Activated naive CD4-positive, alpha-beta T cell treated with anti-CD3 and anti-CD28 coated beads, Interleukin-2, amount 10 ng/mL, durations not matched to agents 7 days and 5 days (primary cell): ENCODE measurements at regions not wholly inside any gene's neighbourhood (a gene's known extent, or its start where the extent isn't known, plus 50 kb on each side); places are given as distances from the start of the nearest gene placed in this dataset.

Source experiments
- CTCF ChIA-PET: fragments of 350-600 bp; sonication (Branson Sonifier 250); formaldehyde crosslinking; loops from one replicate; lab custom pipeline; 2021; ENCODE audit warnings: antibody characterized with exemption; lab: Charles Lee
- DNase-seq: peaks from one replicate; pipeline ENCODE4 v3.0.0-alpha.2; 2020
- H3K27ac Mint-ChIP-seq: one replicate; pipeline ENCODE4 v1.8.0; 2021; ENCODE audit warnings: mild to moderate bottlenecking, moderate library complexity, mixed read lengths
- H3K27me3 Mint-ChIP-seq: one replicate; pipeline ENCODE4 v1.8.0; 2021; ENCODE audit warnings: mild to moderate bottlenecking, mixed read lengths
- H3K36me3 Mint-ChIP-seq: one replicate; pipeline ENCODE4 v1.8.0; 2021; ENCODE audit warnings: mixed read lengths
- H3K4me1 Mint-ChIP-seq: one replicate; pipeline ENCODE4 v1.8.0; 2021; ENCODE audit warnings: mixed read lengths
- H3K4me3 Mint-ChIP-seq: one replicate; pipeline ENCODE4 v1.8.0; 2021; ENCODE audit warnings: mild to moderate bottlenecking, moderate library complexity, mixed read lengths
- H3K9me3 Mint-ChIP-seq: one replicate; pipeline ENCODE4 v1.8.0; 2021; ENCODE audit warnings: mixed read lengths

DNA sequence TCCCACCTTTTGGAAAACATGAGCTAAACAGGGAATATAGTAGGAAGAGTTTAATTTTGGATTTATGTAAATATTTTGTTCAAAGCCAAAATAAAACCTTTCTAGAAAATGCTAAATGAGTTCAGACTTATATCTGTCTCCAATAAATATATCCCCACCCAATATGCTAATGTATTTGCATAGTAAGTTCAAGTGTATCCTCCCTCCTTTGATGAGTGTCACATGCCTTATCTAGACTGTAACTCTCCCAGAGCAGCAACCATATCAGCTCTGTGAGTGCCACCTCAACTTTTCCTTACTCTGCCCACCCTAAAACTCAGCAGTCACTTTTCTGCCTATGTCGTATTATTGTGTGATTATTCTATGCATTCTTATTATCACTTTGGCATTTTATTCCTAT is 516.1 kb upstream of the NR3C2 start:
- Mint-ChIP-seq H3K9me3 (no peaks in the 10 kb centered on the region), H3K4me3 (no peak overlapping the region), H3K27me3 (no peaks in the 10 kb centered on the region), H3K36me3 (no peaks in the 10 kb centered on the region), H3K4me1 (no peaks in the 10 kb centered on the region), H3K27ac (no peak overlapping the region)
- no peak for DNase-seq
- CTCF ChIA-PET, result no interaction called here

DNA sequence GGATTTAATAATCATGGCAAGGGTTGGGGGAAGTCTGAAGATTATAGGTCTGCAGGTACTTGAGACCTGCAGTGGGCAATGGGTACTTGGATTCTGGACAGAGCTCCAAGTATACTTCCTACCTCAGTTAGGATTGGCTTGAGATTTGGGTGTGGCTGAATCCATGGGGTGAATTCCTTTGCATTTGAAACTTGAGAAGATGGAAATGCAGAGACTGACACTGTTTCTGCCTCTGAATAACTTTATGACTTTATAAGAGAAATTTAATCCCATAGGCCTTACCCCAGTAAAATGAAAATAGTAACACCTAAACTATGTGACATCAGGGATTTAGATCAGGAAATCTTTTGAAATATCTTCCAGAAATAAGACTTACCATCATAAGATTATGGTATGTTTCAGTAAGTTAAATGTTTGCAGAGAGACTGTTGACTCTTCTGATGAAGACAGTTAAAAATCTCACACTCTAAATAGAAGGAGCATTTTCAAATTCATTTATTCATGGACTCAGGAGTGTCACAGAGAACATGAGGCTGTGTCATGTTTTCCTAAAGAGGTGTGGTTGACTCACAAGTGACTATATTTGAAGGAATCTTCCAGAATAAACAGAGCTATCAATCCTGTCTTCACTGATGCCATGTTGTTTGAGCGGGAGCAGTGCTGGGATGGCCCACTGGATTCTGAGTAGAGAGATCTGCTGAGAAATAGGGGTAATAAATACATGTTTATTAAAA is 513.5 kb upstream of the NR3C2 start:
- CTCF ChIA-PET, result no interaction called here
- Mint-ChIP-seq H3K36me3 (no peaks in the 10 kb centered on the region), H3K27ac (no peak overlapping the region), H3K9me3 (no peaks in the 10 kb centered on the region), H3K27me3 (no peaks in the 10 kb centered on the region), H3K4me3 (no peak overlapping the region), H3K4me1 (no peaks in the 10 kb centered on the region)
- no peak for DNase-seq

DNA sequence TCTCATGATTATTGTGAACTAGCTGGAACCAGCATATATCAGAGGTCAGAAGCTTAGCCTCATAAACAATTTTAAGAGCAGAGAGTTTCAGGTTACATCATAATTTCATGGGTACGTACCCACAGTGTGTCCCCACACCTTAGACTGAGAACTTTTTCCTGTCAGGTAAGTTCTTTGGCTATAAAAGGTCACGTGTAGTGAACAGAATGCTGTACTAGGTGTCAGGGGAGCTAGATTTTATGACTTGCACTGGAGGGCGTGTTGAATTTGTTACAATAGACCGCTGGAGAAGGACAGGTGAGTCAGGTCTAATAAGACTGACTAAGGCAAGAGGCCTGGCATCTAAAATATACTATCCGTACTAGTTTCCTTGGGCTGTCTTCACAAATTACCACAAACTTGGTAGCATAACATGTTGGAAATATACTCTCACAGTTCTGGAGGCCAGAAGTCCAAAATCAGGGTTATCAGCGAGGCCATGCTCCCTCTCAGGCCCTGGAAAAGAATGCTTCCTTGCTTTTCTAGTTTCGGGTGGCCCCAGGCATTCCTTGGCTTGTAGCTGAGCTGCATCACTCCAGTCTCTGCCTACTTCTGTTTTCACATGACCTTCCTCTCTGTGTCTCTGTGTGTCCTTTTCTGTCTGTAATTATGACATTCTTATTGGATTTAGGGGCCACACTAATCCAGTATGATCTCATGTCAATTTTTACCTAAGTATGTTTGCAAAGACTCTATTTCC is 512.0 kb upstream of the NR3C2 start:
- Mint-ChIP-seq H3K9me3 (no peaks in the 10 kb centered on the region), H3K4me1 (no peaks in the 10 kb centered on the region), H3K27me3 (no peaks in the 10 kb centered on the region), H3K4me3 (no peak overlapping the region), H3K36me3 (no peaks in the 10 kb centered on the region), H3K27ac (no peak overlapping the region)
- no peak for DNase-seq
- CTCF ChIA-PET, result no interaction called here

DNA sequence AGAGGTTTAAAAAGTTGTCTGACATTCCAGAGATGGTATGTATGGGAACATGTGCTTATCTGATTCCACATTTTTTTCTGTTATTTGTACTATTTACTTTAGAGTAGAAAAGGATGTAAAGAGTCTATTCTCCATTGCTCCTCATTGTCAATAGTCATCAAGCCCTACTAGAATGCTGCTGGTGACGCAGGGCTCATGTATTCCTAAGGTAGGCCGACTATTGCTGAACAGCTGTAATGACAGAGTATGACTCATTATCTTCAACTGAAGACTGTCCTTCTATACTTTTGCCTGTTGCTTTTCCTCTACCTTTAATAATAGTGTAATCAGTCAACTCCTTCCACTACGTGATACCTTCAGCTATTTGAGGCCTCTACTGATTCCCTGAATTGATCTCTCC is 509.1 kb upstream of the NR3C2 start:
- Mint-ChIP-seq H3K36me3 (no peaks in the 10 kb centered on the region), H3K4me1 (no peaks in the 10 kb centered on the region), H3K27me3 (no peaks in the 10 kb centered on the region), H3K9me3 (no peaks in the 10 kb centered on the region), H3K4me3 (no peak overlapping the region), H3K27ac (no peak overlapping the region)
- no peak for DNase-seq
- CTCF ChIA-PET, result no interaction called here

- H3K4me1 Mint-ChIP-seq, result no peaks in the 10 kb centered on the region
- no peaks in the 10 kb centered on the region for H3K36me3 Mint-ChIP-seq
- H3K27me3 Mint-ChIP-seq, result no peaks in the 10 kb centered on the region
- H3K9me3 Mint-ChIP-seq, result peaks cover 4% of the 10 kb centered on the region
- no peak overlapping the region for H3K4me3 Mint-ChIP-seq
- CTCF ChIA-PET, result interaction anchor here (0.6 kb wide), 1 partner anchor 1453 kb away, joined by 3 read pairs; no protein-coding TSS in a partner anchor
- no peak overlapping the region for H3K27ac Mint-ChIP-seq
- DNase-seq, result no peak
Measured at GRCh38 chr4:148946271-148946670, 504.1 kb upstream of the NR3C2 start.

GRCh38 chr4:148944839-148945219 is 502.6 kb upstream of the NR3C2 start:
- DNase-seq, result no peak
- CTCF ChIA-PET, result interaction anchor here (1.4 kb wide), 1 partner anchor 10 kb away, joined by 4 read pairs; no protein-coding TSS in a partner anchor
- no peaks in the 10 kb centered on the region for H3K4me1 Mint-ChIP-seq
- H3K9me3 Mint-ChIP-seq, result peaks cover 4% of the 10 kb centered on the region
- no peak overlapping the region for H3K27ac Mint-ChIP-seq
- H3K27me3 Mint-ChIP-seq, result no peaks in the 10 kb centered on the region
- no peaks in the 10 kb centered on the region for H3K36me3 Mint-ChIP-seq
- no peak overlapping the region for H3K4me3 Mint-ChIP-seq

DNA sequence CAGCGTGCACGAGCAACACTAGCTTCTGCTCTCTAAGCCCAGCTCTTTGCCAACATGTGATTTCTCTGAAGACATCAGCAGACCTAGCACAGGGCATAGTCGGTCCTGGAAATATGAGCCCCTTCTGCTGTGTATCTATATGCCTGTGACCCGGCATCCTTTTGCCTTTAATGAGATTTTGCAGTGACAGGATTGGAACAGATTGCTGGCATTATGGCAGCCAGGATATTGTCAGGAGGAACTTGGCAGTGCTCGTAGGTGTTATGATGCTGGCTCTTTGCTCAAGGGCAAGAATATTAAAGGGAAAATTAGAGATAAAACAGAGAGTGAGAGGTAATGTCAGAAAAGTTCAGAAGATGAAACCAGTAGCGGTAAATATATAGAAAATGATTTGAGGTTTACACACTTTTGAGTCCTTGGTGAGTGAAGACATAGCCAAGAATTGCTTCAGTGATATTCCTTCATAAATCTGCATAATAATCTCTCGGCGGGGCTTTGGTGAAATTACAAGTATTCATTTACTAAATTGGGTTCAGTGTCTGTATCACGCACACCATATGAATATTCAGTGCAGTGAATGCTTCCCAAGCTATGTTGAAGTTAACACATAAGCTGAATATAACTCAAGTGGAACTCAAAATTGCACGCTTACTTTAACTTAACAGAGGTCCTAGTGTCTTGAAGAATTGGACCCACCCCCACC is 502.1 kb upstream of the NR3C2 start:
- no peaks in the 10 kb centered on the region for H3K27me3 Mint-ChIP-seq

GRCh38 chr4:148934926-148935578 is 492.8 kb upstream of the NR3C2 start:
- DNase-seq, result no peak
- Mint-ChIP-seq H3K4me3 (no peak overlapping the region), H3K27ac (no peak overlapping the region), H3K27me3 (no peaks in the 10 kb centered on the region), H3K4me1 (no peaks in the 10 kb centered on the region), H3K36me3 (no peaks in the 10 kb centered on the region), H3K9me3 (no peaks in the 10 kb centered on the region)
- CTCF ChIA-PET, result interaction anchor here (1.0 kb wide), 1 partner anchor 10 kb away, joined by 4 read pairs; no protein-coding TSS in a partner anchor

More for the DNA sequence above, 502.1 kb upstream of the NR3C2 start:
- Mint-ChIP-seq H3K9me3 (peaks cover 4% of the 10 kb centered on the region), H3K4me3 (no peak overlapping the region), H3K4me1 (no peaks in the 10 kb centered on the region), H3K36me3 (no peaks in the 10 kb centered on the region), H3K27ac (no peak overlapping the region)
- no peak for DNase-seq
- CTCF ChIA-PET, result interaction anchor here (1.4 kb wide), 1 partner anchor 9 kb away, joined by 4 read pairs; no protein-coding TSS in a partner anchor

DNA sequence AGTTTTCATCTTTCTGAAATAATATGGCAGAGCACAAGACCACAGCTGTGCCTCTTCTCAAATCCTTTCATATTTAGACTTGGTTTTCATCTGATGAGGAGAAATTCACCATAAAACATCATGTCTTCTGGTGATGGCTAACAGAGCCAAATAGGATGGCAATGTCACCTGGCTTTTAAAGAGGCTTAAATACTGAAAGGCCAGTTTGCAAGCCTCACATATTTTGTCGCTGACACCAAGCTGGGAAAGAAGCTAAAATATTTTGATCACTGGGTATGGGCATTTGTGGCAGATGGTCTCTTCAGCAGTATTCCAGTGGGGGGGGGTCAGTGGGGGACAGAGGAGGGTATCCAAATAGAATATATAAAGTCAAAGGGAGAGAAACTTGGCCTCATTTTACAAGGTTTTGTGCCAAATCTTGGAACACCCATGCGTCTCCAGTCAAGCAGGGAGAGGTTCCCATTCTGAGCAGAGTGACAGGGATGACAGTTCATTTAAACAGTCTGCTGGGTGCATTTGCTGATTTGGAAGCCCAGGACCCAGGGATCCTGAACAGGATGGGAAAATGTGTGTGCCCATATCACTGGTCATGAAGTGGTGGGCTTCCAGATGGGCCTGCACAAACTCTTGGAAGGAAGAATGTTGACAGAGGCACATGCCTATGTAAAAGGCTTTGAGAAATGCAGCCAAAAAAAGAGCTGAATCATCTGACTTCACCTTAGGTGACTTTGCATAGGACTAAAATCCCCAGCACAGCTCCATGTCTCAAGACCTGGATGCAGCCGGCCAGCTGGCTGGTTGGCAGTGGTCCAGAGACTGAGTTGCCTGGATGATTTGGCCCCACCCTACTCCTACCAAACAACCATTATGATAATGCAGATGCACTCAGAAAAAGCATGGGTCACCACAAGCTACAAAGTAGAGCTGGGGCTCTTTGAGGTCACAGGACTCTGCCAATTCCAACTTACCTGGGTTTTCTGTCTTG is 484.4 kb upstream of the NR3C2 start:
- CTCF ChIA-PET, result no interaction called here

GRCh38 chr4:148923881-148924280 is 481.7 kb upstream of the NR3C2 start:
- H3K4me1 Mint-ChIP-seq, result no peaks in the 10 kb centered on the region
- no peak overlapping the region for H3K4me3 Mint-ChIP-seq
- no peaks in the 10 kb centered on the region for H3K36me3 Mint-ChIP-seq
- no peak overlapping the region for H3K27ac Mint-ChIP-seq
- CTCF ChIA-PET, result no interaction called here
- peaks cover 3% of the 10 kb centered on the region for H3K9me3 Mint-ChIP-seq
- no peak for DNase-seq
- H3K27me3 Mint-ChIP-seq, result no peaks in the 10 kb centered on the region

More for the DNA sequence above, 484.4 kb upstream of the NR3C2 start:
- Mint-ChIP-seq H3K4me1 (no peaks in the 10 kb centered on the region), H3K36me3 (no peaks in the 10 kb centered on the region), H3K27me3 (no peaks in the 10 kb centered on the region), H3K27ac (no peak overlapping the region), H3K9me3 (peaks cover 3% of the 10 kb centered on the region), H3K4me3 (no peak overlapping the region)
- no peak for DNase-seq

DNA sequence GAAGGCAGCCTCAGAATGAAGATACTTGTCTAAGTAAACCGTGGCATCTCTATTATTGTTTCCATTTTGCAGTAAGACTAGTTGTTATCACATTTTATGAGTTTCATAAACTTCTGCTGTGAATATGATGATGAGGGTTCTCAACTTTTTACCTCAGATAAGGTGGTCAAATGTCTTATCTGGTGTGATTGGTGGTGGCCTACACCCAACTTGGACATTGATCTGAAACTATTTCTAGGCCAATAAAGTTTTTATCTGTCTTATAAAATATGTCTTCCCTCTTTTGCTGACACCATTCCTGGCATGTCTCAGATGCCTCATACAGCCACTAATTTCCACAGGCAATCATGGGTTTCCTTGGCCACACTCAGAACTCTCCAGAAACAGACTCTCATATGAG is 480.3 kb upstream of the NR3C2 start:
- no peak overlapping the region for H3K4me3 Mint-ChIP-seq
- no peak for DNase-seq
- no peaks in the 10 kb centered on the region for H3K9me3 Mint-ChIP-seq
- CTCF ChIA-PET, result no interaction called here
- H3K36me3 Mint-ChIP-seq, result no peaks in the 10 kb centered on the region
- no peaks in the 10 kb centered on the region for H3K27me3 Mint-ChIP-seq
- no peaks in the 10 kb centered on the region for H3K4me1 Mint-ChIP-seq
- H3K27ac Mint-ChIP-seq, result no peak overlapping the region

GRCh38 chr4:148914734-148915133 is 472.5 kb upstream of the NR3C2 start:
- Mint-ChIP-seq H3K4me1 (no peaks in the 10 kb centered on the region), H3K9me3 (no peaks in the 10 kb centered on the region), H3K36me3 (no peaks in the 10 kb centered on the region), H3K27ac (no peak overlapping the region), H3K27me3 (no peaks in the 10 kb centered on the region), H3K4me3 (no peak overlapping the region)
- CTCF ChIA-PET, result no interaction called here
- DNase-seq, result no peak

- H3K9me3 Mint-ChIP-seq, result no peaks in the 10 kb centered on the region
- no peak overlapping the region for H3K4me3 Mint-ChIP-seq
- CTCF ChIA-PET, result no interaction called here
- no peaks in the 10 kb centered on the region for H3K36me3 Mint-ChIP-seq
- H3K4me1 Mint-ChIP-seq, result no peaks in the 10 kb centered on the region
- no peak for DNase-seq
- no peak overlapping the region for H3K27ac Mint-ChIP-seq
- H3K27me3 Mint-ChIP-seq, result no peaks in the 10 kb centered on the region
Measured at GRCh38 chr4:148914301-148914700, 472.1 kb upstream of the NR3C2 start.
